GM19351 (cell line): ENCODE measurements at regions not wholly inside any gene's neighbourhood (a gene's known extent, or its start where the extent isn't known, plus 50 kb on each side); places are given as distances from the start of the nearest gene placed in this dataset.

ENCODE experiments used
- ATAC-seq: cut with Tn5 transposase; IDR thresholded peaks from one replicate; pipeline ENCODE4 v1.9.1; 2021; ENCODE audit warnings: mild to moderate bottlenecking, moderate library complexity; ENCODE audit not compliant: unreplicated experiment

DNA sequence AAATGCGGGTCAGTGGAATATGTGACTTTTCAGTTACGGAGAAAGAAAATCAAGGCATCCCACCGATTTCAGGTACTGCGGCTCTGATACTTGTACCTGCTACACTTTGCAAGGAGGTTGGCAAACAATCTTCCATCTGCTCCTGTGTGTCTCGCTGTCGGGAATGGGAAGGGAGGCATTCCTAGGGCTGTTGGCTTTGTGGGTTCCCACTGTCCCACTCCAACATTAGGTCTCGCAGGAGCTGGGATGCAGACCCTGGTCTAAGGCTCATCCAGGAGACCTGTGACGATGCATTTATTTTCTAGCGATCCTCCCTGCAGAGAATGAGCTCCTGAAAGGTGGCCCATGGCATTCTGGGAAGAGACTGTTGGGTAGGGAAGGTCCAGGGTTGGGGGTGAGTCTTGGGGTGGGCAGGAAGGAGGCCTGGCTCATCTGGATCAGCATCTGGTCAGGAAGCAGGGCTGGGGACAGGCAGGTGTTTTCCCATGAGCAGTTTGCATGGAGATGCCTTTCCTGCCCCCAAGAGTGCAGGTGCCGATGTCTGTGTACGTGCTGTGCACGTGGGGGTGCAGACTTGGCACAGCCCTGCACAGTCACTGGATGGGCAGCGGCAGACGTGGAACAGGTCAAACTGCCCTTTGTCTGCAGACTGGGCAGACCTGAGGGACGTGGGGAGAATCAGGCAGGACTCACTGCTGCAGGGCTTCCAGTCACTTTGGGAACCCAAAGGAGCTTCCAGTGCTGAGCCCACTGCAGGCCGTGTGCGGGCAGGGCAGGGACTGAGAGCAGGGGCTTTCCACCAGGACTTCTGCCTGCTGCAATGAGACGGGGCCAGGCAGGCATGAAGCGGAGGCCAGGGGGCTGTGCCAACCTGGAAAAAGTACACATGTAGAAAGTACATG lies 152.4 kb downstream of the TEX29 start:
- ATAC-seq: no peak

DNA sequence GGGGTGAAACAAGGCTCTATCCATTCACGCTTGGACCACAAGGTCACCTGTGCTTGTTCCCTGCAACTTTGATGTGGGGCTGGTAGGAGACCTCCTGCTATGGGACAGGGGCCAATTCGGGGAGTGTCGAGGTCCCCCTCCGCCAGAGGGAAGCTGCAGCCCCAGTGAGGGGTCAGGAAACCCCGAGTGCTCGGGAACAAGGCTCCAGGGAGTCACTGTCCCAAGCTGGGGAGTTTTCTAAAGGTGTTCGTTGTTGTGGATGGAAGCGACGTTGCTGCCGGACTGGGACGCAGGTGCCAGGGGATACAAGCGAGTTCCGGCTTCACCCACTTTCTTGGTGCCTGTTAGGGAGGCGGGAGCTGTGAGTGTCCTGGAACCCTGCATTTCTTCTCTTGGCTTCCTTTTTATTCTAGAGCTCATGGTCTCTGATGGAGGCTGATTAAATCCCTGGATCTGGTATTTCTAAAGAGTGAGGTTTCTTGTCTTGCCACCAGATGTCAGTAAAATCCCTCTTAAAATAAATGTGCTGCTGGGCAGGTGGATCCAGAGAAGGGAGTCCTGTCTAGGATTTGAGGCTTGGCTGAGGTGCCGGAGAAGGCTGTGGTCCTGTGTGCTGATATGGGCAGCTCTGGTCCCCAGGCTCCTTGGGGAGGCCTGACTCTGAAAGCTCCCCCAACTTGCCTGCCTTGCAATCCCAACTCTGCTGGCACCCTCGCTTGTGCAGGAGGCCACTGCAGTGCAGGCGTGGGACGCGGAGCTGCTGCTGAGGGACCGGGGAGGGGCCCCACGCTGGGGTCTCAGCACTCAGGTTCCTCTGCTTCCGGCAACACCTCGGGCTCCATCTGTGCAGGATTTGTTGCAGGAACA lies 153.9 kb downstream of the TEX29 start:
- no peak for ATAC-seq

DNA sequence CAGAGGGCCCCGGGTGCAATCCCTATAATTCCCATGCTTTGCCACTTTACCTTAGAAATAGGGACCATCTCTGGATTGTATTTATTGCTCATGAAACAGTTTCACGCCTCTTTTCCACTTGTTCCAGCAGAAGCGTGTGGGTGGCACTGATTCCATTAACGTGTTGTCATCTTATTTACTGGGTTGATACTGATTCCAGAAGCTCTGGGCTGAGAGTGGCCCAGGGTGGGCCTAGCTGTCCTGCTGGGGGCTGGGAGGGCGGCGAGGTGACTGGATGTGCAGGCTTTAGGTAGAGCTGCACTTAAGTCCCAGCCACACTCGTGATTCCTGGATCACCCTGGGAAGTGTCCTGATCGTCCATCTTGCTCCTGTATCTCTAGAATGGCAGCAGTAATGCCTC lies 155.0 kb downstream of the TEX29 start:
- no peak for ATAC-seq

DNA sequence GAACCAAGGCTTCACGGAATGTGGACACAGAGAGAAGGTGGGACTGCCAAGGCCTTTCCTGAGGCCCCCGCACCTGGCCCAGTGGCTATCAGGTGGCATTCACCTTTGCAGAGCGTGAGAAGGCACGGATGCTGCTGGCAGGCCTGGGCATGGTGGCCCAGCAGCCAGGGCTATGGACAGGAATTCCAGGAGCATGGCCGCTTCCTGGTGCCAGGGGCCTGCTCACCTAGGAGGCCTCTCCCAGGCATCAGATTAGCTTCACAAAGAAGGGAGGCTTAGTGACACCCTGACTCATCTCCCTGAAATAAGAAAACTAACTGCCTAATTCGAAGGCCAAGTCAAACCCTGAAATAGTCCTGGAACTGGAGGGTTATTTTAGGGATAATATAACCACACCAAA lies 155.8 kb downstream of the TEX29 start:
- ATAC-seq: no peak

DNA sequence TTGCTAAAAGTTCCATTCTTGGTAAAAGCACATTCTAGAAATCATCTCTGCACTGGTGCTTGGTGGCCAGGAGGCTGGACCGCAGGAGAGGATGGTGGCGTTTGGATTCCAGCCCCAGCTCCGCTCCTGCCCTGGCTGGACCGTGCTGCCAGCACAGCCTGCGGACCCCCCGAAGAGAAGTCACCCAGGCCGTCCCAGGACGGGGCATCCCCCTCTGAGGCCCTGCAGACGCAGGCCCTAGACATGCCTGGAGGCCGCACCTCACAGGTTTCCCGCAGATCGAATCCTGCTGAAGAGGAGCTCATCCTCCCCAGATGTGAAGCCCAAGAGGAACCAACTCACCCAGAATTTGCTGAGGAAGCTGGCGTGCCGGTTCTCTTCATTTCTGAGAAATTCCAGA lies 159.0 kb downstream of the TEX29 start:
- ATAC-seq: no peak

DNA sequence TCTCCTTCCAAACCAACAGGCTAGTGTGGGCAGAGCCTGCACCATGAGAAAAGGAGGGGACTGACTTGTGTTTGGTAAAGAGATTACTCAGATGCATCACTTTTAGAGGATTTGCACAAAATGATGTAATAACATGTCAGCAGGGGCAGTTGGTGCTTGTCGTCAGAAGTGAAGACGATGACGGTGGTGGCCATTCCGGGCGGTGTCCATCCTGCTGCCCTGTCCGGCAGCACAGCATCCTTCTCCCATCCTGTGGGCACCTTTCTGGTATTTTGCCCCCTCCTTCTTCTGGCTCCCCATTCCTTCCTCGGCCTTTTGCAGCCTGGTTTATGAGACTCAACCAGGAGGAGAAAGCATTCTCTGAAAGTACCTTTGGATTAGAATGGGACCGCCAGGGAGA lies 160.1 kb downstream of the TEX29 start:
- no peak for ATAC-seq

DNA sequence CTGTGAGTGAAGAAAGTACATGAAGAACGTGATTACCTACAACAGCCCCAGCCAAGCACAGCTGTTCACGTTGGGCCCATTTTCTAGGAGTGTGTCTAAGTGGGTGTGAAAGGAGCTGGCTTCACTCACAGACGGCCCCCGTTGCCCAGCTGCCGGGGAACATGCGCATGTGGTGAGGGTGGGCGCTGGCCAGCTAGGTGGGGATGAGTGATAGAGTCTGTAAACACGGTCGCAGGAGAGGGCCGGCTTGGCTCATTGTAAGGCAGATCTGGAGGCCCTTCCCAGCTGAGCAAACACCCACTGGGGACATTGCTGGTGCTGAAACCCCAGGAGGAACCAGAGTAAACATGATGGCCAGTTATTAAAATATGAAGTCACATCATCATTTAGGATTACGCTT lies 160.5 kb downstream of the TEX29 start:
- ATAC-seq: no peak

DNA sequence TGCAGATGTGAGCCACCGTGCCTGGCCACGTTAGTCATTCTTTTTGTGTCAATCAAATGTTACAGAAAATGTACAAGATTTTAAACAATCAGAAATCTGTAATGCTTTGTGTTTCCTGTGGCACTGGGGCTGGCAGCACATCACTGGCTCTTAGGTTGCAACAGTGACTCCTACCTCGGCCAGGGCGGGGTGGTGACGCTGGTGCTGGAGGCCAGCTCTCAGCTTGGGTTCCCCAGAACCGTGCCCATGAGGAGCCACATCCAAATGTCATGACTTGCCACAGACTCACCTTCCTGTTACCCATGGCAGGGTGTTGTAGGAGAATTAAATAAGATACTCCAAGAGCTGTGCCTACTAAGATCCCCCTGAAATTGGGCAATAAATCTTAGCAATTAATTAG lies 161.7 kb downstream of the TEX29 start:
- no peak for ATAC-seq

DNA sequence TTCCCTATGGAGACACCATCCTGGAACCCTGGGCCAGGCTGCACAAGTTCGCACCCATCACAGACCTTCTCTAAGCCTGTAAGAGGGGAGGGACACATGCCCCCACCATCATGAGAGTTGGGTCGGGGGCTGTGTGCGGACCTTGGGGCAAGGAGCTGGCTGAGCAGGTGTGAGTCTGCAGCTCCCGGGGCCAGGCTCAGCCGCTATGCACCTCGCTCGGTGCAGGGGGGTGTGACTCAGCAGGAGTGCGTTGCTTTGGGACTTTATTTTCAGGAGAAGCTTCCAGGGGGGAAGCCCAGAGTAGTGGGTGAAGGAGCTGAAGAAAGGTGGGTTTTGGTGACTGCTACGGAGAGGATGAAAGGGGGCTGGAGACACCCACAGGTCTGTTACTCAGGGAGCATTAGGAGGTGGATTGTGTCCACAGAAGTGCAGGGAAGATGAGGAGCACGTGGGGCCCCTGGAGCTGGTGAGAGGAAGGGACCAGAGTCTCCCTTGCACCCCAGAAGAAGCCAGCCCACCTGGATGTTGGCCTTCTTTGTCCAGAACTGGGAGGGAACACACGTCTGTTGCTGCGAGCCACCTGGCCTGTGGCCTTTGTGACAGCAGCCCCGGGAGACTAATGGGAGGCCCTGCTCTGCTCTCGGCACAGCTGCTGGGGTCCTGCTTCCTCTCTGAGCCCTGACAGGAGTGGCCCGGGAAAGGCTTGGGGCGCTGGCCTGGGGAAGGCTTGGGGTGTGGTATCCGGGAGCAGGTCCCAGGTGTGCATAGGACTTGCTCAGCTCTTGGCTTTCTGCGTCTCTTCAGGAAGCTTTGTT lies 162.6 kb downstream of the TEX29 start:
- no peak for ATAC-seq

DNA sequence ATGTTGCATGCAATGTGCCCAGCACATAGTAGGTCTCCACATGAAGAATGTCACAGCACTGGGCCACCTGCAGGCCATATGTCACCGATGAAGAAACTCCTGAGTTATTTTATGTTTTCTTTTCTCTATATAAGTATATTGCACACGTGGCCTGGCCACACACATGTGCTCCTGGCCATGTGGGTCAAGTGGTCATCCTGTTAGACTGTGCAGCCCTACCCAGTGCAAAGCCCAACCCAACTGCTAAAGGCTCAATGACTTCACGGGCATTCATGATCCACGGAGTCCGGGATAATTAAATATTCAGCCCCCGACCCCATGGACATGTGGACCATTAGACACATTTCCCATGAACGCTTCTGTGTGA lies 163.2 kb downstream of the TEX29 start:
- no peak for ATAC-seq

DNA sequence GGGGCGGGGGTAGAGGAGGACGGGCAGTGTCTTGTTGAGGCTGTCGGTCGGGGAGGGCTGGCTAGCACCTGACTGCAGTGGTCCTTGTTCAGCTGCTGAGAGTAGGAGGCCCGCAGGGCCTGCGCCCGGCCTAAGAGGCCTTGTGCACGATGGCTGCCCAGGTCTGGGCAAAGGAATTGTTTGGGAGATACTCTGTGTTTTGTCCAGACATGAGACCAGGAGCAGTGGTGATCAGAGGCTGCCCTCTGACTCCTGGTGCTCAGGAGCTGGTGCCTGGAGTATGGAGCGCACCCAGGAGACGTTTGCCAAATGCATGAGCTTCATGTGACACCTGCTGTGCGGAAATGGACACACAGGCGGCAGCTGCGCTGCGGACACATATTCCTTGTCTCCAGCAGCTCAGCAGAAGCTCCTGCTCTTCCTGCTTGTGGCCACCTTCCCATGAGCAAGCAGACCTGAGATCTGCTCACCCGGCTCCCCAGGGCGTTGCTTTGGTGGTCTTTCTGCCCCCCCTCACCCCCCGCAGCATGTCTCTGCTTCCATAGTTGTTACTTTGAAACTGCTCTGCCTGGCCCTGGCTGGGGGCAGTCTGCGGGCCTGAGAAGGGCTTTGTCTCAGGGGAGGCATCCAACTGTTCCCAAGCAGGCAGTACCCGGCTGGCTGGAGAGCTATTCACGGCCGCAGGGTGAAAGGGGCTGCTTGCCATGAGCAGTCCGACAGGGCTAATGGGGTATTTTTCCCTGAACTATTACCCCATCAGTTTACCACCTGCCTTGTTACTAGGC lies 163.9 kb downstream of the TEX29 start:
- no peak for ATAC-seq

DNA sequence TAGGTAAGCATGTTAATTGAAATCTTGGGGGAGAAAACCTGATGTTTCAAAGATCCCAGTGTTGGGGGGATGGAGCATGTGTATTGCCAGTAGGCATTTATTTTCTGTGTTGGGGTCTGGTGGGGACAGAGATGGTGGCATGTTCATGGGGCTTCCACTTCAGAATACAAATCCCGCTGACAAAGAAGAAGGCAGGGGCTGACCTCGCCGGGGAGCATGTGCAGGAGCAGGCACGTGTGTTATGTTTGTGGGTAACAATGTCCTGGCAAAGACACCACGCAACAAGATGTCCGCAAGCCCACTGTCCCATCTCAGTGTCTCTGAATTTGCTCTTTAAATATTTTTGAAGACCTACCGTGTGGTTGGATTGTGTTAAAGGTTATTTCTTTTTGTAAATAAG lies 164.5 kb downstream of the TEX29 start:
- no peak for ATAC-seq

DNA sequence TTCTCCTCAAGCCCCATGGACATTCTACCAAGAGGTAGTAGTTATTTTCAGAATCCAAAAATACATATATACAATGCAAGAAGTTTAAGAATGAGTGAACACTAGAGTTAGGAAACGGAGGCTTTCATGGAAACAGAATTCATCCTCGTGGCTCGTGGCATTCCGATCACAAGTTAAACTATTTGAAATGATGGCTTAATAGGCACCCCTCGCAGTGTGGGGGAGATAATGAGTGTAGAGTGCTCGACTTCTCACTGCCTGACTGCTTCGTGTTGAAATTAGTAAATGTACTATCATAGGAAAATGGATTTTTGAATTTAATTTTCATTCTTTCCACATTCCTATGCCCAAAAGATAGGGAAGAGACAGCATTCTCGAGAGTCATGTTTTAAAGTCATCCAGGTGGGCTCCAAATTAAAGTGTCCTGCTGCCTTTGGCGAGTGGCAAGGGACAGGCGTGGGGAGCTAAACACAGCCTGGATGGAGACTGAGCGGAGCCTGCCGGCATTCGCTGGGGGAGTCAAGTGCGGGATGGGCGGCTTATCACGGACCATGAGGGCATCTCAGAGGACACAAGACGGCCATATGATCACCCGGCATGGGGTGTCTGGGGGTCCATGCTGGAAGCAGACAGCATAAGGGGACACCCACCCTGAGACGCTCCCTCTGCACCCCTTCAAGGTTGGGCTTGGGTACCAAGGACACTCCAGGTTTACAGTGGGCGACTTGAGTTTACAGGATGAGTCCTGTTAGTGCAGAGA lies 165.2 kb downstream of the TEX29 start:
- no peak for ATAC-seq

DNA sequence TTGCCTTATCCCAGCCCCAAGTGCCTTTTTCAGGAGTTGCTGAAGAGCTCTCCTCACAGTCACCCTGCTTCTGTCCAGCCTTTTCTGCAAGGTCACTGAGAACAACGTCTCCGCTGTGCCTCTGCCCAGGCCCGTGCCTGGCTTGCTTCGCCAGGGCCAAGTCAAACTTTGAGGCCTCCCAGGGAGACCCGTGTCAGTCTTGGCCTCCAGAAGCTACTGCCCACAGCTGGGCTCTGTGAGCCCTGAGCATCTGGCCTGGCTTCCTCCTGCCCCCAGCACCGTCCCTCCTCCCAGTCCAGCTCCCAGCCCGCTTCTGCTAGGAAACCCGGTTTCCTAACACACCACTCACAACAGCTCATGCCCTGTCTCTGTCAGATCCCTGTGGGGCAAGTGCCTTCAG lies 165.9 kb downstream of the TEX29 start:
- ATAC-seq: no peak

DNA sequence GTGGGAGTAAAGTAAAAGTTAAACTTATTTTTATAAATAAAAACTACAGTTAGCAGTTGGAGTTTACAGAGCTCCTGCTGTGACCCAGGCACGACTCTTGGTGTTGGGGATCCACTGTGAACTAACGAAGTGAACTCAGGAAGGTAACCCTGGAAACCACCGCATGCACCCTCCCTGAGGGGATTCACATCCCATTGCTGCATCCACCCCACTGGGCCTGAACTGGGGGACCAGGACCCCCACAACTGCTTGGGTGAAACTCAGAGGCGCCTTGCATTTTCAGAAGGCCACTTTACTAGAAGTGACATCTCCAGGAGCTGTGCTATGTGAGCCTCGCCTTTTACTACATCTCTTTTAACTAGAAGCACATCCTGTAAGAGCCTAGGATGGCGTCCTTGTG lies 166.4 kb downstream of the TEX29 start:
- no peak for ATAC-seq

DNA sequence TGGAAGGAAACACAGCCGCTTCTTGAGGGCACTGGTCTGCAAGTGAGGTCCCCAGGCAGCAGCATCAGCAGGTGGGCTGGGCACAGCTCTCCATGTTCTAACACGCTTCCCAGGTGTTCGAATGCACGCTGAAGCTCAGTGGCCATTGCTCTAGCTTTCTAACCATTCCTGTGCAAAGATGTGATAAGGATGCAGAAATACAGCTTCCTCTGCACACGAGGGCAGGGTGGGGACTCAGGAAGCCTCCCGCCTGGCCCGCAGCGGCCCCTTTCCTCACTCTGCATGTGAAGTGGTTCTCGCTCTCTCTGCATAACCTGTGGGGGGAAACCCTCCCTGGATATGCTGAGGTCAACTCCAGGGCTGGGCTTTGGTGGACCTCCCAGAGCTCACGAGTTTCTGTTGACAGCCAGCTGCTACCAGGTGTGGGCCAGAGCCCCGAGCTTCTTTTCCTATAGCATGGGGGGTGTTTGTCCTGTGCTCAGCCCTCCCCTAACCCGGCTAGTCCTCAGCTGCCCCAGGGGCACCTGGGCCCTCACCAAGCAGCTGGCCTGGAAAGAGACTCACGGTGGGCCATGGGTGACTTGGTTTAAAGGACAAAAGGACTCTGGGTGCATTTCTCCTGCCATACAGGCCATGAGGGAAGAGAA lies 168.2 kb downstream of the TEX29 start:
- ATAC-seq: no peak

DNA sequence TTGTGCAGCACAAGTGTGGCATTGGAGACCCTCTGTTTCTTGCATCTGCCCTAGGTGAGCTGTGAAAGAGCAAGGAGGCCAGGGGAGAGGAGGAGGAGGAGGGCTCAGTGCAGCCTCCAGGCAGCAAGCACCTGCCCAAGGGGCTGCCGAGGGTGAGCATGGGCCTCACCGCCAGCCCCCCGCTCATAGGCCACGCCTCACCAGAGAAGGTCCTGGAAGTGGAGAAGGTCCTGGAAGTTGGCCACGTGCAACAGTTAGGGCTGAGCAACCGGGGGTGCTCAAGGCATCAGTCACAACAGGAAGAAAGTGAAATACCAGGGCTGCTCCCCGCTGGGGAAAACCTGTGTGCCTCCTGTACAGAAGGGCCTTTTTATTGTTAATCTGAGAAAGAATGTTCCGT lies 168.9 kb downstream of the TEX29 start:
- ATAC-seq: no peak

DNA sequence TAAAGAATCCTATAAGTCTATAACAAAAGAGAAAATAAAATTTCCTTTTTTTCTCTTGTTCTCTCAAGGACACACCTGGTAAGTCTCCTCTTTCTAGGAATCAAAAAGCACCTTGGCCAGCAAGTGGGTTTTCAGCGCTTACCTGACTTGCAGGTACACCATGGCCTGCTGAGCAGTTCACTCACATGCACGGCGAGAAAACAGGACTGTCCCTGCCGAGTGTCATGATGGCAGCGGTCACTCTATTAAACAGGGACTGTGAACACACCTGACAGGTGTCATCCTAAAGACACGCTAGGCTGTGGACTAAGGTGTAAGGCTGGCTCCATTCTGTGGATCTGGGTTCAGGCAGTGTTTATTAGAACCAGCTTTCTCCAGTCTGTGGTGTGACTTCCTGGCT lies 170.2 kb downstream of the TEX29 start:
- ATAC-seq: no peak

DNA sequence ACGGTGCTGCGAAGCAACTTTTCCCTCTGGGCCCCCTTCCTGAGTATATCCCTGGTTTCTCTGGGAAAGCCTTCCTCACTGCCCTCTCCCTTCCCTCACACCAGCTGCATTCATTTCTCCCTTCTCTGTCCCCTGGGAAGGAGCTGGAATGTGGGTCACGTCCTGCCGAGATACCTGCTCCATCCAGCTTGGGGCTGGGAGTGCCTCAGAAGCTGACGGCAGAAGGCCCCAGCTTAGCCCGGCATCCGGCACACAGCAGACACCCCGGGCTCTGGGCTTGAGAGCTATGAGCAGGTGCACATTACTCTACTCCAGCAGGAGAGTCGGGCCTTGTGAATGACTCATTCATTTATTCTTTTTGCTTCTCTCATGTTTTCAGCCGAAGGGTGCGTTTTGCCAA lies 170.6 kb downstream of the TEX29 start:
- ATAC-seq: no peak
